B cell (primary cell): ENCODE measurements at regions not wholly inside any gene's neighbourhood (a gene's known extent, or its start where the extent isn't known, plus 50 kb on each side); places are given as distances from the start of the nearest gene placed in this dataset.

ENCODE experiments used
- EZH2 ChIP-seq: IDR thresholded peaks from 2 replicates; pipeline ENCODE4 v1.6.1; 2012; ENCODE audit warnings: borderline replicate concordance, low read depth, mild to moderate bottlenecking, moderate library complexity, low read length; ENCODE audit not compliant: insufficient read depth, poor library complexity, severe bottlenecking
- TF ChIP-seq, protein P1 (sequence below): fragments of 200-600 bp; IDR thresholded peaks from one replicate; pipeline ENCODE4 v1.8.0; 2022; ENCODE audit warnings: antibody characterized with exemption, mild to moderate bottlenecking

DNA sequence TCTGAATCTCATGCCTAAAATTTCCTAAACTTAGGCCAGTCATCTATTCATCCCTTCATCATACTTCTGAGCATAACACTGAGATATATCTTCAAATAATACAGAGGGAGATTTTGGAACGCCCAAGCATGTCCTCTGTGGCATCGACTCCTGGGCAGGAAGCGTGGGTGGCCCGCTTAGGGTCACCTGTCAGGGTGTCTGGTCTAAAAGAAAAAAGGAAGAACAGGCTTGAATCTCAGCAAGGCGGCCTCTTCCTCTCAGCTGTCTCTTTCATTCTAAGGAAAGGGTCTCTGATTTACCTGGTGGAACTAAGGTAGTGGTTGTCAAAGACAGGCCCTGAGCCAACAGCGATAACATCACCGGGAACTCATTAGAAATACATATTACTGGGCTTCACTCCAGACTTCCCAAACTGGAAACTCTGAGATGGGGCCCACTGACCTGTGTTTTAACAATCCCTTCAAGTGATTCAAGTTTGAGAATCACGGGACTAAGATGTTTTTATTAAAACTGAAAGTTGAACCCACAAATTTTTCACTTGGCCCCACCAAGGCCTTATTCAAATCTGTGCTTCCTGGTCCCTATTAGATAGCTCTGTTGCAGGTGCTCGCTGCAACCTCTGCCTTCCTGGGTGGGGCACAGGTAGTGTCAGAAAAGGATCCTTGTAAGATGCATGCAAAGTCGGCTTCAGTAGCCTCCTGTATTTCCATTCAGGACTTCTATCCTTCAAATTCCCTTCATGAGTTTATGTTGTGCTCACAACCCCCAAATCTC lies 162.3 kb upstream of the CCDC68 start:
- TF ChIP-seq, protein P1, sequence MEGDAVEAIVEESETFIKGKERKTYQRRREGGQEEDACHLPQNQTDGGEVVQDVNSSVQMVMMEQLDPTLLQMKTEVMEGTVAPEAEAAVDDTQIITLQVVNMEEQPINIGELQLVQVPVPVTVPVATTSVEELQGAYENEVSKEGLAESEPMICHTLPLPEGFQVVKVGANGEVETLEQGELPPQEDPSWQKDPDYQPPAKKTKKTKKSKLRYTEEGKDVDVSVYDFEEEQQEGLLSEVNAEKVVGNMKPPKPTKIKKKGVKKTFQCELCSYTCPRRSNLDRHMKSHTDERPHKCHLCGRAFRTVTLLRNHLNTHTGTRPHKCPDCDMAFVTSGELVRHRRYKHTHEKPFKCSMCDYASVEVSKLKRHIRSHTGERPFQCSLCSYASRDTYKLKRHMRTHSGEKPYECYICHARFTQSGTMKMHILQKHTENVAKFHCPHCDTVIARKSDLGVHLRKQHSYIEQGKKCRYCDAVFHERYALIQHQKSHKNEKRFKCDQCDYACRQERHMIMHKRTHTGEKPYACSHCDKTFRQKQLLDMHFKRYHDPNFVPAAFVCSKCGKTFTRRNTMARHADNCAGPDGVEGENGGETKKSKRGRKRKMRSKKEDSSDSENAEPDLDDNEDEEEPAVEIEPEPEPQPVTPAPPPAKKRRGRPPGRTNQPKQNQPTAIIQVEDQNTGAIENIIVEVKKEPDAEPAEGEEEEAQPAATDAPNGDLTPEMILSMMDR: no peak
- TF ChIP-seq EZH2: no peak
